Sigmoid colon (tissue), 6 donors: ENCODE measurements at regions not wholly inside any gene's neighbourhood (a gene's known extent, or its start where the extent isn't known, plus 50 kb on each side); places are given as distances from the start of the nearest gene placed in this dataset.

Experiments
- DNase-seq: peaks from one replicate; pipeline ENCODE4 v3.0.0-alpha.2; 2019
- H3K27ac ChIP-seq, 4 donors: fragments of 200-600 bp; sonication (generic); one replicate each; pipeline ENCODE4 v1.5.1; 2016 to 2019; ENCODE audit warnings: mild to moderate bottlenecking in 1 of 4
- H3K27me3 ChIP-seq, 3 donors: fragments of 200-600 bp; sonication (generic); one replicate each; pipeline ENCODE4 v1.5.1; 2019; ENCODE audit warnings: mild to moderate bottlenecking in 1 of 3
- H3K36me3 ChIP-seq, 4 donors: fragments of 200-600 bp; sonication (generic); one replicate each; pipeline ENCODE4 v1.5.1; 2016 to 2019
- H3K4me1 ChIP-seq, 4 donors: fragments of 200-600 bp; sonication (generic); one replicate each; pipeline ENCODE4 v1.5.1; 2017 to 2019
- H3K4me3 ChIP-seq, 4 donors: fragments of 200-600 bp; sonication (generic); one replicate each; pipeline ENCODE4 v1.5.1; 2017 to 2019; ENCODE audit warnings: mild to moderate bottlenecking in 2 of 4, moderate library complexity in 1 of 4
- H3K9me3 ChIP-seq, 4 donors: fragments of 200-600 bp in 3 of 4; sonication (generic) in 3 of 4; one replicate each; pipeline versions ENCODE4 v1.5.1 to v1.6.1; 2013 to 2019
- CTCF ChIP-seq, 4 experiments: fragments of 450-650 bp in 3 of 4; fragments of 200-600 bp in 1 of 4; IDR thresholded peaks; one replicate each; pipeline ENCODE4 v1.5.1; 2016 to 2019; ENCODE audit warnings: antibody characterized with exemption in 4 of 4, mild to moderate bottlenecking in 3 of 4, moderate library complexity in 2 of 4
- EP300 ChIP-seq, 4 donors: sonication (generic); formaldehyde crosslinking; IDR thresholded peaks; one replicate each; pipeline ENCODE4 v1.6.1; 2017; ENCODE audit warnings: antibody characterized with exemption in 4 of 4
- POLR2A ChIP-seq, 2 donors: fragments of 450-650 bp; IDR thresholded peaks; one replicate each; pipeline ENCODE4 v1.6.1; 2016; ENCODE audit warnings: antibody characterized with exemption in 2 of 2, mild to moderate bottlenecking in 2 of 2, moderate library complexity in 2 of 2
- POLR2AphosphoS5 ChIP-seq, 4 donors: sonication (generic); formaldehyde crosslinking; IDR thresholded peaks; one replicate each; pipeline ENCODE4 v1.6.1; 2017; ENCODE audit warnings: antibody characterized with exemption in 4 of 4
- WGBS, 2 donors: extraction: QIAGEN DNeasy Blood & Tissue Kit; methylation state at CpG; one replicate each; pipeline ENCODE4 v1.1.7; 2013; 5-methylcytosine and 5-hydroxymethylcytosine counted together
- intact Hi-C: fragments of 100-400 bp; cut with DNase I; formaldehyde crosslinking; loops from one replicate; pipeline ENCODE4 v1.15.1; 2023
- donor health status: healthy with polysubstance abuse.
- donor health status: healthy.

GRCh38 chr12:115840159-115840558 lies 437.3 kb downstream of the MED13L start:
- WGBS, 2 donors, result 48 to 66% methylated on average over 10 of the region's 10 CpGs
- TF ChIP-seq EP300 (IDR thresholded peaks at IDR 0.05) (no peak), POLR2A (IDR thresholded peaks at IDR 0.05) (no peak), CTCF (IDR thresholded peaks at IDR 0.05) (no peak), POLR2AphosphoS5 (IDR thresholded peaks at IDR 0.05) (no peak)

GRCh38 chr12:115838952-115839351 lies 438.5 kb downstream of the MED13L start:
- H3K4me1 ChIP-seq, result peaks cover 0 to 4% (median 0%) of the 10 kb centered on the region in 4 donors
- H3K27me3 ChIP-seq, result no peaks in the 10 kb centered on the region
- no peaks in the 10 kb centered on the region for H3K36me3 ChIP-seq
- no peaks in the 10 kb centered on the region for H3K9me3 ChIP-seq
- no peak overlapping the region for H3K27ac ChIP-seq
- no peak for TF ChIP-seq POLR2AphosphoS5 (IDR thresholded peaks at IDR 0.05)
- no peak for TF ChIP-seq EP300 (IDR thresholded peaks at IDR 0.05)
- no peak for TF ChIP-seq POLR2A (IDR thresholded peaks at IDR 0.05)
- TF ChIP-seq CTCF (IDR thresholded peaks at IDR 0.05), result no peak
- WGBS, 2 donors, result 20 to 44% methylated on average over 1 of the region's 1 CpG
- no peak for DNase-seq
- no peak overlapping the region for H3K4me3 ChIP-seq
- intact Hi-C loops, result no loop called here

More at GRCh38 chr12:115840159-115840558, 437.3 kb downstream of the MED13L start:
- H3K27ac ChIP-seq, result no peak overlapping the region
- H3K27me3 ChIP-seq, result no peaks in the 10 kb centered on the region
- no peaks in the 10 kb centered on the region for H3K36me3 ChIP-seq
- peaks cover 0 to 4% (median 0%) of the 10 kb centered on the region in 4 donors for H3K4me1 ChIP-seq
- no peak overlapping the region for H3K4me3 ChIP-seq
- H3K9me3 ChIP-seq, result no peaks in the 10 kb centered on the region
- intact Hi-C loops, result no loop called here
- no peak for DNase-seq

- intact Hi-C loops, result no loop called here
- no peaks in the 10 kb centered on the region for H3K27me3 ChIP-seq
- WGBS, 2 donors, result 78 to 91% methylated on average over 2 of the region's 2 CpGs
- TF ChIP-seq POLR2A (IDR thresholded peaks at IDR 0.05), result no peak
- no peak for TF ChIP-seq POLR2AphosphoS5 (IDR thresholded peaks at IDR 0.05)
- no peak for TF ChIP-seq CTCF (IDR thresholded peaks at IDR 0.05)
- no peak for TF ChIP-seq EP300 (IDR thresholded peaks at IDR 0.05)
- no peak for DNase-seq
- H3K4me3 ChIP-seq, result no peak overlapping the region
- H3K4me1 ChIP-seq, result peaks cover 0 to 4% (median 0%) of the 10 kb centered on the region in 4 donors
- no peaks in the 10 kb centered on the region for H3K36me3 ChIP-seq
- no peak overlapping the region for H3K27ac ChIP-seq
- H3K9me3 ChIP-seq, result no peaks in the 10 kb centered on the region
Measured at GRCh38 chr12:115837220-115837619, 440.3 kb downstream of the MED13L start.

- TF ChIP-seq CTCF (IDR thresholded peaks at IDR 0.05) (no peak), POLR2A (IDR thresholded peaks at IDR 0.05) (no peak), POLR2AphosphoS5 (IDR thresholded peaks at IDR 0.05) (peak; percentile 14 to 67 (median 36))
- intact Hi-C loops, result no loop called here
- Histone ChIP-seq H3K4me3 (no peak overlapping the region), H3K27ac (no peak overlapping the region), H3K36me3 (no peaks in the 10 kb centered on the region), H3K4me1 (peaks cover 0 to 4% (median 0%) of the 10 kb centered on the region in 4 donors), H3K9me3 (no peaks in the 10 kb centered on the region), H3K27me3 (no peaks in the 10 kb centered on the region)
- WGBS, 2 donors, result 81 to 86% methylated on average over 4 of the region's 4 CpGs
- DNase-seq, result no peak
Measured at GRCh38 chr12:115835445-115835844, 442.0 kb downstream of the MED13L start.

GRCh38 chr12:115833704-115834103 lies 443.8 kb downstream of the MED13L start:
- Histone ChIP-seq H3K4me3 (no peak overlapping the region), H3K27ac (no peak overlapping the region), H3K9me3 (no peaks in the 10 kb centered on the region), H3K4me1 (peaks cover 0 to 4% (median 0%) of the 10 kb centered on the region in 4 donors), H3K36me3 (no peaks in the 10 kb centered on the region), H3K27me3 (no peaks in the 10 kb centered on the region)
- intact Hi-C loops, result no loop called here
- DNase-seq, result no peak
- whole genome bisulfite sequencing, 2 donors, result 85 to 90% methylated on average over 4 of the region's 4 CpGs
- TF ChIP-seq EP300 (IDR thresholded peaks at IDR 0.05) (no peak), POLR2A (IDR thresholded peaks at IDR 0.05) (no peak), CTCF (IDR thresholded peaks at IDR 0.05) (no peak), POLR2AphosphoS5 (IDR thresholded peaks at IDR 0.05) (no peak)
